ENCODE measurements at regions not wholly inside any gene's neighbourhood (a gene's known extent, or its start where the extent isn't known, plus 50 kb on each side); places are given as distances from the start of the nearest gene placed in this dataset.

GRCh38 chr4:102157984-102158383, 187.3 kb downstream of the SLC39A8 start:
- in situ Hi-C loops (cut with HindIII; ENCODE audit: low pct_unique_long_range_greater_than_20kb, low sequenced_read_pairs) = no loop called here
- BruUV-seq (replicated peaks) = no TSS peak
- no peak for DNase-seq (ENCODE audit: low read depth, low spot score)
- intact Hi-C loops (cut with micrococcal nuclease; ENCODE audit: unreplicated experiment) = no loop called here
- POLR2A ChIA-PET = no interaction called here
- H3K27me3 ChIP-seq (ENCODE audit: control insufficient read depth, insufficient read depth, low read length) = no peaks in the 10 kb centered on the region
- no peaks in the 10 kb centered on the region for H3K36me3 ChIP-seq (ENCODE audit: control insufficient read depth, insufficient read depth, low read length)
- no peaks in the 10 kb centered on the region for H3K9me3 ChIP-seq (ENCODE audit: control insufficient read depth, insufficient read depth, low read depth, low read length)
- TF ChIP-seq CTCF (IDR thresholded peaks at IDR 0.05) (no peak), POLR2AphosphoS5 (IDR thresholded peaks at IDR 0.05; ENCODE audit: low read depth, low read length) (no peak), REST (IDR thresholded peaks at IDR 0.05; ENCODE audit: insufficient read depth in 1 of 2, low read depth in 2 of 2, low read length in 1 of 2) (no peak), SIN3A (IDR thresholded peaks at IDR 0.05; ENCODE audit: borderline replicate concordance, insufficient read depth, low read depth, low read length) (no peak), TCF7L2 (IDR thresholded peaks at IDR 0.05; ENCODE audit: low read depth, low read length) (no peak)
- CTCF ChIA-PET = no interaction called here
- H3K4me1 ChIP-seq (ENCODE audit: control insufficient read depth, insufficient read depth, low read length) = no peaks in the 10 kb centered on the region
- no peak overlapping the region for H3K4me3 ChIP-seq (ENCODE audit: low read depth in 2 of 2, low read length in 2 of 2)
- no peak for ATAC-seq
- H3K27ac ChIP-seq (ENCODE audit: low read length) = no peak overlapping the region

GRCh38 chr4:102153391-102153790, 191.9 kb downstream of the SLC39A8 start:
- CTCF ChIA-PET = no interaction called here
- no peak for ATAC-seq
- H3K36me3 ChIP-seq (ENCODE audit: control insufficient read depth, insufficient read depth, low read length) = no peaks in the 10 kb centered on the region
- no peak overlapping the region for H3K27ac ChIP-seq (ENCODE audit: low read length)
- TF ChIP-seq REST (IDR thresholded peaks at IDR 0.05; ENCODE audit: insufficient read depth in 1 of 2, low read depth in 2 of 2, low read length in 1 of 2) (no peak), SIN3A (IDR thresholded peaks at IDR 0.05; ENCODE audit: borderline replicate concordance, insufficient read depth, low read depth, low read length) (no peak), POLR2AphosphoS5 (IDR thresholded peaks at IDR 0.05; ENCODE audit: low read depth, low read length) (no peak)
- intact Hi-C loops (cut with micrococcal nuclease; ENCODE audit: unreplicated experiment) = no loop called here
- no peaks in the 10 kb centered on the region for H3K9me3 ChIP-seq (ENCODE audit: control insufficient read depth, insufficient read depth, low read depth, low read length)
- H3K27me3 ChIP-seq (ENCODE audit: control insufficient read depth, insufficient read depth, low read length) = no peaks in the 10 kb centered on the region
- no peak overlapping the region for H3K4me3 ChIP-seq (ENCODE audit: low read depth in 2 of 2, low read length in 2 of 2)
- H3K4me1 ChIP-seq (ENCODE audit: control insufficient read depth, insufficient read depth, low read length) = no peaks in the 10 kb centered on the region
- BruUV-seq (replicated peaks) = no TSS peak
- DNase-seq (ENCODE audit: low read depth, low spot score) = no peak
- POLR2A ChIA-PET = no interaction called here
- in situ Hi-C loops (cut with HindIII; ENCODE audit: low pct_unique_long_range_greater_than_20kb, low sequenced_read_pairs) = no loop called here
